ENCODE measurements at regions not wholly inside any gene's neighbourhood (a gene's known extent, or its start where the extent isn't known, plus 50 kb on each side); places are given as distances from the start of the nearest gene placed in this dataset.
A peak's percentile ranks its signal among the peaks of the same experiment; 100 is the strongest.
"Not testable (repeated sequence)": the region's sequence is repeated elsewhere in the genome, so short reads cannot be mapped to it uniquely, and the experiment has no call there.

GRCh38 chr9:101859620-101860019, 121.2 kb upstream of the GRIN3A start:
- no peak for DNase-seq (ENCODE audit: extremely low spot score)
- no peak overlapping the region for H3K27ac ChIP-seq (ENCODE audit: low read depth)
- no peaks in the 10 kb centered on the region for H3K4me1 ChIP-seq (ENCODE audit: insufficient read depth)
- H3K36me3 ChIP-seq (ENCODE audit: insufficient read depth) = no peaks in the 10 kb centered on the region
- no peak overlapping the region for H3K4me3 ChIP-seq (ENCODE audit: low read depth, low read length)
- 88% methylated on average over 3 of the region's 3 CpGs for WGBS

GRCh38 chr9:101858026-101858425, 119.6 kb upstream of the GRIN3A start:
- WGBS = 66% methylated on average over 5 of the region's 5 CpGs
- H3K36me3 ChIP-seq (ENCODE audit: insufficient read depth) = no peaks in the 10 kb centered on the region

GRCh38 chr9:101849102-101849707, 110.8 kb upstream of the GRIN3A start:
- 23% methylated on average over 1 of the region's 1 CpG for WGBS
- DNase-seq (ENCODE audit: extremely low spot score) = no peak
- H3K36me3 ChIP-seq (ENCODE audit: insufficient read depth) = no peaks in the 10 kb centered on the region
- H3K4me3 ChIP-seq (ENCODE audit: low read depth, low read length) = no peak overlapping the region
- no peak overlapping the region for H3K27ac ChIP-seq (ENCODE audit: low read depth)
- H3K4me1 ChIP-seq (ENCODE audit: insufficient read depth) = no peaks in the 10 kb centered on the region

More at GRCh38 chr9:101858026-101858425, 119.6 kb upstream of the GRIN3A start:
- DNase-seq (ENCODE audit: extremely low spot score) = no peak
- H3K27ac ChIP-seq (ENCODE audit: low read depth) = no peak overlapping the region
- no peak overlapping the region for H3K4me3 ChIP-seq (ENCODE audit: low read depth, low read length)
- H3K4me1 ChIP-seq (ENCODE audit: insufficient read depth) = no peaks in the 10 kb centered on the region

- H3K27ac ChIP-seq (ENCODE audit: low read depth) = no peak overlapping the region
- DNase-seq (ENCODE audit: extremely low spot score) = peak; percentile 13
- no peaks in the 10 kb centered on the region for H3K36me3 ChIP-seq (ENCODE audit: insufficient read depth)
- H3K4me3 ChIP-seq (ENCODE audit: low read depth, low read length) = no peak overlapping the region
- H3K4me1 ChIP-seq (ENCODE audit: insufficient read depth) = no peaks in the 10 kb centered on the region
- WGBS = 28% methylated on average over 6 of the region's 6 CpGs
These were observed 110.1 kb upstream of the GRIN3A start for GRCh38 chr9:101848485-101848919.

- H3K4me3 ChIP-seq (ENCODE audit: low read depth, low read length) = no peak overlapping the region
- no peaks in the 10 kb centered on the region for H3K36me3 ChIP-seq (ENCODE audit: insufficient read depth)
- DNase-seq (ENCODE audit: extremely low spot score) = no peak
- 75% methylated on average over 4 of the region's 4 CpGs for WGBS
- H3K4me1 ChIP-seq (ENCODE audit: insufficient read depth) = no peaks in the 10 kb centered on the region
- no peak overlapping the region for H3K27ac ChIP-seq (ENCODE audit: low read depth)
These were observed 107.7 kb upstream of the GRIN3A start for GRCh38 chr9:101846161-101846560.

GRCh38 chr9:101840694-101841188, 102.3 kb upstream of the GRIN3A start:
- H3K4me3 ChIP-seq (ENCODE audit: low read depth, low read length) = no peak overlapping the region
- DNase-seq (ENCODE audit: extremely low spot score) = no peak
- H3K4me1 ChIP-seq (ENCODE audit: insufficient read depth) = no peaks in the 10 kb centered on the region
- no peak overlapping the region for H3K27ac ChIP-seq (ENCODE audit: low read depth)
- no peaks in the 10 kb centered on the region for H3K36me3 ChIP-seq (ENCODE audit: insufficient read depth)

- H3K36me3 ChIP-seq (ENCODE audit: insufficient read depth); DNase-seq (ENCODE audit: extremely low spot score); H3K4me1 ChIP-seq (ENCODE audit: insufficient read depth); H3K27ac ChIP-seq (ENCODE audit: low read depth); H3K4me3 ChIP-seq (ENCODE audit: low read depth, low read length): not testable (repeated sequence)
- 88% methylated on average over 4 of the region's 4 CpGs for WGBS
These were observed 100.5 kb upstream of the GRIN3A start for GRCh38 chr9:101838988-101839387.

GRCh38 chr9:101836021-101836420, 97.6 kb upstream of the GRIN3A start:
- WGBS = 30% methylated on average over 2 of the region's 2 CpGs
- H3K4me3 ChIP-seq (ENCODE audit: low read depth, low read length) = no peak overlapping the region
- no peaks in the 10 kb centered on the region for H3K4me1 ChIP-seq (ENCODE audit: insufficient read depth)
- DNase-seq (ENCODE audit: extremely low spot score) = no peak
- no peaks in the 10 kb centered on the region for H3K36me3 ChIP-seq (ENCODE audit: insufficient read depth)
- H3K27ac ChIP-seq (ENCODE audit: low read depth) = no peak overlapping the region

- Histone ChIP-seq H3K27ac (ENCODE audit: low read depth) (no peak overlapping the region), H3K36me3 (ENCODE audit: insufficient read depth) (no peaks in the 10 kb centered on the region), H3K4me3 (ENCODE audit: low read depth, low read length) (no peak overlapping the region), H3K4me1 (ENCODE audit: insufficient read depth) (no peaks in the 10 kb centered on the region)
- DNase-seq (ENCODE audit: extremely low spot score) = no peak
These were observed 94.0 kb upstream of the GRIN3A start for GRCh38 chr9:101832486-101832885.

GRCh38 chr9:101821450-101821849, 83.0 kb upstream of the GRIN3A start:
- 97% methylated on average over 1 of the region's 1 CpG for WGBS
- H3K4me3 ChIP-seq (ENCODE audit: low read depth, low read length) = not testable (repeated sequence)

GRCh38 chr9:101820983-101821382, 82.5 kb upstream of the GRIN3A start:
- not testable (repeated sequence) for H3K36me3 ChIP-seq (ENCODE audit: insufficient read depth); H3K4me3 ChIP-seq (ENCODE audit: low read depth, low read length); DNase-seq (ENCODE audit: extremely low spot score); H3K4me1 ChIP-seq (ENCODE audit: insufficient read depth); H3K27ac ChIP-seq (ENCODE audit: low read depth)

More at GRCh38 chr9:101821450-101821849, 83.0 kb upstream of the GRIN3A start:
- not testable (repeated sequence) for H3K27ac ChIP-seq (ENCODE audit: low read depth); H3K36me3 ChIP-seq (ENCODE audit: insufficient read depth); DNase-seq (ENCODE audit: extremely low spot score); H3K4me1 ChIP-seq (ENCODE audit: insufficient read depth)

GRCh38 chr9:101814064-101814463, 75.6 kb upstream of the GRIN3A start:
- no peaks in the 10 kb centered on the region for H3K4me1 ChIP-seq (ENCODE audit: insufficient read depth)
- no peak overlapping the region for H3K4me3 ChIP-seq (ENCODE audit: low read depth, low read length)
- WGBS = 88% methylated on average over 1 of the region's 1 CpG
- H3K36me3 ChIP-seq (ENCODE audit: insufficient read depth) = no peaks in the 10 kb centered on the region
- no peak overlapping the region for H3K27ac ChIP-seq (ENCODE audit: low read depth)
- no peak for DNase-seq (ENCODE audit: extremely low spot score)

GRCh38 chr9:101807879-101808278, 69.4 kb upstream of the GRIN3A start:
- not testable (repeated sequence) for H3K4me3 ChIP-seq (ENCODE audit: low read depth, low read length); DNase-seq (ENCODE audit: extremely low spot score); H3K36me3 ChIP-seq (ENCODE audit: insufficient read depth); H3K4me1 ChIP-seq (ENCODE audit: insufficient read depth); H3K27ac ChIP-seq (ENCODE audit: low read depth)
- 89% methylated on average over 4 of the region's 4 CpGs for WGBS

GRCh38 chr9:101796044-101796443, 57.6 kb upstream of the GRIN3A start:
- DNase-seq (ENCODE audit: extremely low spot score) = no peak

GRCh38 chr9:101795147-101795546, 56.7 kb upstream of the GRIN3A start:
- no peak for DNase-seq (ENCODE audit: extremely low spot score)
- Histone ChIP-seq H3K4me1 (ENCODE audit: insufficient read depth) (no peaks in the 10 kb centered on the region), H3K36me3 (ENCODE audit: insufficient read depth) (no peaks in the 10 kb centered on the region), H3K27ac (ENCODE audit: low read depth) (no peak overlapping the region), H3K4me3 (ENCODE audit: low read depth, low read length) (no peak overlapping the region)
- WGBS = 81% methylated on average over 2 of the region's 2 CpGs

More at GRCh38 chr9:101796044-101796443, 57.6 kb upstream of the GRIN3A start:
- Histone ChIP-seq H3K4me1 (ENCODE audit: insufficient read depth) (no peaks in the 10 kb centered on the region), H3K36me3 (ENCODE audit: insufficient read depth) (no peaks in the 10 kb centered on the region), H3K27ac (ENCODE audit: low read depth) (no peak overlapping the region), H3K4me3 (ENCODE audit: low read depth, low read length) (no peak overlapping the region)
- whole genome bisulfite sequencing = 70% methylated on average over 5 of the region's 5 CpGs
